Neural crest cell (in vitro differentiated cells): ENCODE measurements at regions not wholly inside any gene's neighbourhood (a gene's known extent, or its start where the extent isn't known, plus 50 kb on each side); places are given as distances from the start of the nearest gene placed in this dataset.
A peak's percentile ranks its signal among the peaks of the same experiment; 100 is the strongest.

ENCODE experiments used
- DNase-seq: peaks from one replicate; pipeline ENCODE4 v3.0.0; 2021; ENCODE audit warnings: low read depth, mixed read lengths, low spot score
- H3K27ac Mint-ChIP-seq: one replicate; pipeline ENCODE4 v1.8.0; 2021; ENCODE audit warnings: mild to moderate bottlenecking, mixed read lengths; ENCODE audit not compliant: unreplicated experiment
- H3K27me3 Mint-ChIP-seq: 2 replicates; pipeline ENCODE4 v1.8.0; 2021; ENCODE audit warnings: low read depth, mild to moderate bottlenecking, mixed read lengths
- H3K36me3 Mint-ChIP-seq: 2 replicates; pipeline ENCODE4 v1.8.0; 2021; ENCODE audit warnings: low read depth, mild to moderate bottlenecking, mixed read lengths
- H3K4me1 Mint-ChIP-seq: 2 replicates; pipeline ENCODE4 v1.8.0; 2021; ENCODE audit warnings: mixed read lengths
- H3K4me3 Mint-ChIP-seq: one replicate; pipeline ENCODE4 v1.8.0; 2021; ENCODE audit warnings: mild to moderate bottlenecking, mixed read lengths
- H3K9me3 Mint-ChIP-seq: 2 replicates; pipeline ENCODE4 v1.8.0; 2021; ENCODE audit warnings: mixed read lengths
- TF ChIP-seq, protein P1 (sequence below): fragments of 200-600 bp; sonication (generic); conservative IDR thresholded peaks from 2 replicates; pipeline ENCODE4 v1.5.0; 2021; ENCODE audit warnings: antibody characterized with exemption, mild to moderate bottlenecking

DNA sequence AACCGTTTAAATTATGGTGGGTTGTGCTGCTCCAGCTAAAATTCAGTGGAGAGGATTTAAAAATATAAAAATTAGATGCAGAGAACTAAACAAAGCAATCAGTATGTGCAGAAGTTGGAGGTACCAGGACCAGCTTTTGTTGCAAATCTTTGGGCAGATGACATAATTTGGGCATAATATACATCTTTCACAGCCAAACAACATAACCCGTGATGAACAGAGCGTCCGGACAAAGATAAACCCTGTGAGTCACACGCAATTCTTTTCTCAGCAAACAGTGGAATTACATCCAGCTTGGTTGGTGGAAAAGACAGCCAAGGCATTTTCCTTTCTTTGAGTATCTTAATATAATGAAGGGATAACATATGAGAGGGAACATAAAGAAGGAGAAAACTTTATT lies 419.4 kb upstream of the ADAMTS9 start:
- Mint-ChIP-seq H3K9me3 (no peaks in the 10 kb centered on the region), H3K4me3 (no peak overlapping the region), H3K27ac (peak overlapping the region; percentile 20), H3K36me3 (no peaks in the 10 kb centered on the region), H3K27me3 (no peaks in the 10 kb centered on the region), H3K4me1 (peaks cover 14% of the 10 kb centered on the region)
- TF ChIP-seq, protein P1, sequence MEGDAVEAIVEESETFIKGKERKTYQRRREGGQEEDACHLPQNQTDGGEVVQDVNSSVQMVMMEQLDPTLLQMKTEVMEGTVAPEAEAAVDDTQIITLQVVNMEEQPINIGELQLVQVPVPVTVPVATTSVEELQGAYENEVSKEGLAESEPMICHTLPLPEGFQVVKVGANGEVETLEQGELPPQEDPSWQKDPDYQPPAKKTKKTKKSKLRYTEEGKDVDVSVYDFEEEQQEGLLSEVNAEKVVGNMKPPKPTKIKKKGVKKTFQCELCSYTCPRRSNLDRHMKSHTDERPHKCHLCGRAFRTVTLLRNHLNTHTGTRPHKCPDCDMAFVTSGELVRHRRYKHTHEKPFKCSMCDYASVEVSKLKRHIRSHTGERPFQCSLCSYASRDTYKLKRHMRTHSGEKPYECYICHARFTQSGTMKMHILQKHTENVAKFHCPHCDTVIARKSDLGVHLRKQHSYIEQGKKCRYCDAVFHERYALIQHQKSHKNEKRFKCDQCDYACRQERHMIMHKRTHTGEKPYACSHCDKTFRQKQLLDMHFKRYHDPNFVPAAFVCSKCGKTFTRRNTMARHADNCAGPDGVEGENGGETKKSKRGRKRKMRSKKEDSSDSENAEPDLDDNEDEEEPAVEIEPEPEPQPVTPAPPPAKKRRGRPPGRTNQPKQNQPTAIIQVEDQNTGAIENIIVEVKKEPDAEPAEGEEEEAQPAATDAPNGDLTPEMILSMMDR: no peak
- no peak for DNase-seq

DNA sequence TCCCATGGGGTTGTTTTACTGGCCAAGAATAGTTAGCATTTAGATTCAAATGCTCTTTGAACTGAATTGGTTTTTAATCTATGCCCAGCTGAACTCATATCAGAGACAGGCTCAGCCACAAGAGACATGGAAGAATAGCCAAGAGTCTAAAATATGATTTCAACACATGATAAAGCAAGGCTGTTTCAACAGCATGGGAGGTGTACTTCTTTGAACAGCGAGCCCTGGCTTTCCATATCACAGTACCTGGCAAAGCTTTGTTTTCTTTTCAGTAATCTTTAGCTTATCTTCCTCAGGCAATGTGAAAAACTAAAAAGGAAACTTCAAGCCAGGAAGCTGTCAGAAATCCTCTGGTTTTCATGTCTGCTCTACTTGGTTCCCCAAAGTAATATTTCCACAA lies 413.6 kb upstream of the ADAMTS9 start:
- Mint-ChIP-seq H3K36me3 (no peaks in the 10 kb centered on the region), H3K27ac (no peak overlapping the region), H3K4me3 (no peak overlapping the region), H3K9me3 (peaks cover 5% of the 10 kb centered on the region), H3K4me1 (peaks cover 5% of the 10 kb centered on the region), H3K27me3 (no peaks in the 10 kb centered on the region)
- no peak for DNase-seq
- TF ChIP-seq, protein P1: no peak

DNA sequence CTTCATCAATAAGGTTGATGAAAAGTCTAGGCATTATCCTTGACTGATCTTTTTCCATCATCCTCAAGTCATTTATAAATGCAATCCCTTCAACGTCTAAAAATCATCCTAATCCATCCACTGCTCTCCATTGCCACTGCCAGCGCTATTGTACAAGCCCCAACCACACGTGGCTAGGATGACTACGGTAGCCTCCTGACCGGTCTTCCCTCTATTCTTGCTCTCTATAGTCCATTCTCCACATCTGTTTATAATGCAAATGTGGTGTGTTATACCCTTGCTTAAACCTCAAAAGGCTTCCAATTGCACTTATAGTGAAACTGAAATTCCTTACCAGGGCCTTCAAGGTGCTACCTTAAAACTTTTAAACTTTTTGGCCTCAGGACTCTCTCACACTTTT lies 410.6 kb upstream of the ADAMTS9 start:
- Mint-ChIP-seq H3K4me1 (peaks cover 5% of the 10 kb centered on the region), H3K27ac (no peak overlapping the region), H3K36me3 (no peaks in the 10 kb centered on the region), H3K4me3 (no peak overlapping the region), H3K9me3 (peaks cover 5% of the 10 kb centered on the region), H3K27me3 (no peaks in the 10 kb centered on the region)
- TF ChIP-seq, protein P1: no peak
- no peak for DNase-seq

DNA sequence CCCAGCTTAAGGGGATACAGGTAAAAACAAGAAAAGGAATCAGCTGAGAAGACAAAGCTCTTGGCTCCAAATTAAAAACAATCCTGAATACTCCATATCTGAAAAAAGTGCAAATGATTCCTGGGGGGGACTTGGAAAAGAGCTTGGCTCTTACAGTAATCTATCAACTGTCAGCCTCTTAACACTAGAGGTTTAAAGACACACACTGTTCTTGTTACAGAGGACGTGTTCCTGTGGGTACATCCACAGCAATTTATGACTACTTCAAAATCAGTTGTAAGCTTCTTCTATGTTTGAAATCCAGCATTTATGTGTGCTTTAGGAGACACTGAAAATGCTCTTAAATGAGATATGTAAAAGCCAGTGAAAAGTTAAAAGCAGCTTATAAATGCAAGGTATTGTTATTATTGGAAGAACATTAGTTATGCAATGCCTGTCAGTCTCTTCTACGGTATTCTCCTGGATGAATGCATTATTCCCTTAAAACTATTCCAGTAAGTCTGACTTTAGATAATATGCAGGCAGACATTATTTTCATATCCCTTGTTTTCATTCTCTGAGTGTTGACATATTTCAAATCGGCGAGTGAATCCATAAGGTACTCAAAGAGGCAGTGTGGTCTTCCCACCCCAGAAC lies 408.4 kb upstream of the ADAMTS9 start:
- TF ChIP-seq, protein P1: no peak
- DNase-seq: no peak
- Mint-ChIP-seq H3K27ac (no peak overlapping the region), H3K4me3 (no peak overlapping the region), H3K9me3 (peaks cover 3% of the 10 kb centered on the region), H3K4me1 (peaks cover 11% of the 10 kb centered on the region), H3K36me3 (no peaks in the 10 kb centered on the region), H3K27me3 (no peaks in the 10 kb centered on the region)

DNA sequence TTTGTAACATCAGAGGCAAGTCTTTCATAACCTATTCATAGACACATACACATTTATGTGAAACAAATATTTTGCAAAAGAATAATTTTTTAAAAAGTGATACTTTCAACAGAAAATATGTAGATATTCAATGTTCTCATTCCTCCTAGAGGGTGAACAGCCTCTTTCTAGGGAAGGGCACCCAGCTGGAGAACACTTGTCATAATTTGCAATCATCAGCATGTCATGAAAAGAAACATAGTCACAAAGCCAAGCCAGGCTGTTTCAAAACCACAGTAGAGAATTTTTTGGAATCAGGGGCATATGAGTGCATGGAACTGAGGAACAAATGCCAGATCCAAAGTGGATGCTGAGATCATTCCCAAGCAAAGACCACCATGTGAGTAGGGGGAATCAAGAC lies 406.9 kb upstream of the ADAMTS9 start:
- H3K9me3 Mint-ChIP-seq: no peaks in the 10 kb centered on the region
- H3K4me1 Mint-ChIP-seq: peaks cover 14% of the 10 kb centered on the region
- TF ChIP-seq, protein P1: no peak

DNA sequence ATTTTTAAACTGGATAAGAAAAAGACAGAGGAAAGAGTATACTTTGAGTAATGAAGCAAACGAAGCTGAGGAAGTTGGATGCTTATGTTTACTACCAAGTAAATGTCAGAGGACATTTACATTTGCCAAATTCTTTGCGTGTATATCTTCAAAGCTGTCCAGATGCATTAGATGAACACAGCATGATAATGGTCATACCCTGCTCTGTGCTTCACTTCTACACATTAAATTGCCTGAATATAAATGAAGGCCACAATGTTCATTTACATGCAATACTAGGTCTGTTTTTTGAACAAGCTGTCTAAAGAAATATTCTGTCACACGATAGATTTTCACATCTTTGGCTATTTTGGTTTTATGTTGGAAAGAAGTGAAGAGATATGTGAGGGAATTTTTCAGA lies 405.8 kb upstream of the ADAMTS9 start:
- TF ChIP-seq, protein P1: no peak
- peaks cover 18% of the 10 kb centered on the region for H3K4me1 Mint-ChIP-seq
- no peaks in the 10 kb centered on the region for H3K36me3 Mint-ChIP-seq
- no peak overlapping the region for H3K4me3 Mint-ChIP-seq
- H3K27me3 Mint-ChIP-seq: no peaks in the 10 kb centered on the region
- no peak overlapping the region for H3K27ac Mint-ChIP-seq
- DNase-seq: no peak
- H3K9me3 Mint-ChIP-seq: no peaks in the 10 kb centered on the region

More for the DNA sequence above, 406.9 kb upstream of the ADAMTS9 start:
- Mint-ChIP-seq H3K36me3 (no peaks in the 10 kb centered on the region), H3K27me3 (no peaks in the 10 kb centered on the region), H3K4me3 (no peak overlapping the region), H3K27ac (no peak overlapping the region)
- no peak for DNase-seq
